ENCODE measurements at regions not wholly inside any gene's neighbourhood (a gene's known extent, or its start where the extent isn't known, plus 50 kb on each side); places are given as distances from the start of the nearest gene placed in this dataset.

DNA sequence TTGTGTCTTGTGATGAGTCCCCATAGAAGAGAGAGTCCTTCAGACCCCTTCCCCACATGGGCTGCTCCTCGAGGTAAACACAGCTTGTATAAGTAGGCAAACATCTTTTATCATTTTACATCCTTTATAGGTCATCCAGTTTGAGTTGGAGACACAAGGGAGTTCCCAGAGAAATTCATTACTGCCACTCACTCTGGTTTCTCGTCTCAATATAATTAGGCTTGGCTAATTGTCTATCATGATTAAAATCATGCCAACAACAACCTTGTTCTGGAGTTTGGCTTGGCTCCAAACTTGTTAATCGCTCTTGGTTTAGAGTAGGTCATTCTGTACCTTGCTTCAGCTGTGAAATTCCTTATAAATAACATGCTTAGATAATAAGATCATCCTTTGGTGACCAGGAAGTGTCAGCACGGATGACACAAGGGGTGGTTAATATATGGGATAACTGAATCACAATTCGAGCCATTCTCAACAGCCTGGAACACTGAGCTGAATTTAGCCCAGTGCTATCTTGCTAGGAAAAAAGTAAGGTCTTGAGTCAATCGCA lies 70.7 kb upstream of the DAB1 start:
- TF ChIP-seq CTCF (IDR thresholded peaks at IDR 0.05; ENCODE audit: insufficient read depth, low read depth, low read length) (no peak), EZH2 (IDR thresholded peaks at IDR 0.05; ENCODE audit: insufficient read depth, low read length) (no peak)
- H3K4me2 ChIP-seq (ENCODE audit: low read length): no peak overlapping the region
- Mint-ChIP-seq H3K4me1 (ENCODE audit: low read depth, unreplicated experiment) (peaks cover 3% of the 10 kb centered on the region), H3K4me3 (ENCODE audit: unreplicated experiment) (no peak overlapping the region), H3K36me3 (ENCODE audit: low read depth, unreplicated experiment) (no peaks in the 10 kb centered on the region), H3K27me3 (ENCODE audit: low read depth, unreplicated experiment) (peaks cover 2% of the 10 kb centered on the region), H3K9me3 (ENCODE audit: unreplicated experiment) (peaks cover 2% of the 10 kb centered on the region), H3K27ac (ENCODE audit: unreplicated experiment) (no peak overlapping the region)
- H3K9ac ChIP-seq (ENCODE audit: low read length): no peak overlapping the region
- no peak overlapping the region for H3K27ac ChIP-seq (ENCODE audit: low read depth, low read length)
- no peak overlapping the region for H3K4me3 ChIP-seq (ENCODE audit: insufficient read depth, low read depth, low read length)
- DNase-seq (ENCODE audit: low read depth): no peak
- no peaks in the 10 kb centered on the region for H3K36me3 ChIP-seq (ENCODE audit: insufficient read depth, low read length)
- H3K9me3 ChIP-seq (ENCODE audit: insufficient read depth, low read depth, low read length): no peaks in the 10 kb centered on the region
- no peaks in the 10 kb centered on the region for H3K79me2 ChIP-seq (ENCODE audit: insufficient read depth, low read length)
- no peaks in the 10 kb centered on the region for H3K27me3 ChIP-seq (ENCODE audit: insufficient read depth, low read length)
- no peak overlapping the region for H2AFZ ChIP-seq (ENCODE audit: low read depth, low read length)
- no peaks in the 10 kb centered on the region for H4K20me1 ChIP-seq (ENCODE audit: insufficient read depth, low read length)
- no peak for FAIRE-seq
- H3K4me1 ChIP-seq (ENCODE audit: insufficient read depth, low read length): peaks cover 5% of the 10 kb centered on the region

DNA sequence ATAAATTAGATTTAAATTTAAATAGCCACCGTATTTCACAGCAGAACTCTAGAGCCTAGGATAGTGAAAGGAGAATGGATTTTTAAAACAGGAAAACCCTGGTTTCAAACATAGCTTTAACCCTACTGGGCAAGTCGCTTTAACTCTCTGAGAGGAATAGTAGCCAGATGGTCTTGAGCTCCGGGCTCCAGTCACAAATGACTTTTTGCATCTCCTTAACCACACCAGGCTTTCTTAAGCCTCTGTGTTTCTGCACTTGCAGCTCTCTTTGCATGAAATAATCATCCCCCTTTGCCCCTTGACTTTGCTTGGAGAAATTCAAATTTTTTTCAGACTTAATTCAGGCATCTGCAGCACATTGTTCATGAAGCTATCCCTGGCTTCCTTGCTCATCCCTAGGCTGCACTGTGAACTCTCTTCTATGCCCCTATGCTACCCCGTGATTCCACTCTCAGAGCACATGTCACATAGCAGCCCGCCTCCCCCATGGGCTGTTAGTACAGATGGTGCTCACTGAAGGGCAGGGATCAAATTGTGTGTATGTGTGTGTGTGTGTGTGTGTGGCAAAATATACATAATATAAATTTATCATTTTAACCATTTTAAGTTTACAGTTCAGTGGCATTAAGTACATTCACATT lies 68.8 kb upstream of the DAB1 start:
- no peaks in the 10 kb centered on the region for H3K27me3 Mint-ChIP-seq (ENCODE audit: low read depth, unreplicated experiment)
- H3K4me1 ChIP-seq (ENCODE audit: insufficient read depth, low read length): peaks cover 12% of the 10 kb centered on the region
- no peaks in the 10 kb centered on the region for H3K27me3 ChIP-seq (ENCODE audit: insufficient read depth, low read length)
- no peak overlapping the region for H2AFZ ChIP-seq (ENCODE audit: low read depth, low read length)
- no peak overlapping the region for H3K27ac ChIP-seq (ENCODE audit: low read depth, low read length)
- FAIRE-seq (no peak), DNase-seq (ENCODE audit: low read depth) (no peak)
- no peaks in the 10 kb centered on the region for H3K36me3 ChIP-seq (ENCODE audit: insufficient read depth, low read length)
- H3K27ac Mint-ChIP-seq (ENCODE audit: unreplicated experiment): no peak overlapping the region
- H3K79me2 ChIP-seq (ENCODE audit: insufficient read depth, low read length): no peaks in the 10 kb centered on the region
- H3K4me3 ChIP-seq (ENCODE audit: insufficient read depth, low read depth, low read length): no peak overlapping the region
- H4K20me1 ChIP-seq (ENCODE audit: insufficient read depth, low read length): no peaks in the 10 kb centered on the region
- no peak overlapping the region for H3K9ac ChIP-seq (ENCODE audit: low read length)
- no peak overlapping the region for H3K4me2 ChIP-seq (ENCODE audit: low read length)
- no peaks in the 10 kb centered on the region for H3K36me3 Mint-ChIP-seq (ENCODE audit: low read depth, unreplicated experiment)
- H3K9me3 Mint-ChIP-seq (ENCODE audit: unreplicated experiment): no peaks in the 10 kb centered on the region
- TF ChIP-seq EZH2 (IDR thresholded peaks at IDR 0.05; ENCODE audit: insufficient read depth, low read length) (no peak), CTCF (IDR thresholded peaks at IDR 0.05; ENCODE audit: insufficient read depth, low read depth, low read length) (no peak)
- peaks cover 9% of the 10 kb centered on the region for H3K4me1 Mint-ChIP-seq (ENCODE audit: low read depth, unreplicated experiment)
- H3K9me3 ChIP-seq (ENCODE audit: insufficient read depth, low read depth, low read length): no peaks in the 10 kb centered on the region
- no peak overlapping the region for H3K4me3 Mint-ChIP-seq (ENCODE audit: unreplicated experiment)

Data from astrocyte (in vitro differentiated cells and primary cell).